ENCODE measurements at regions not wholly inside any gene's neighbourhood (a gene's known extent, or its start where the extent isn't known, plus 50 kb on each side); places are given as distances from the start of the nearest gene placed in this dataset.

GRCh38 chr2:37839991-37840390, 85.1 kb upstream of the RMDN2 start:
- DNase-seq, result no peak

- DNase-seq, result no peak
Measured at GRCh38 chr2:37842732-37843440, 82.2 kb upstream of the RMDN2 start.

DNA sequence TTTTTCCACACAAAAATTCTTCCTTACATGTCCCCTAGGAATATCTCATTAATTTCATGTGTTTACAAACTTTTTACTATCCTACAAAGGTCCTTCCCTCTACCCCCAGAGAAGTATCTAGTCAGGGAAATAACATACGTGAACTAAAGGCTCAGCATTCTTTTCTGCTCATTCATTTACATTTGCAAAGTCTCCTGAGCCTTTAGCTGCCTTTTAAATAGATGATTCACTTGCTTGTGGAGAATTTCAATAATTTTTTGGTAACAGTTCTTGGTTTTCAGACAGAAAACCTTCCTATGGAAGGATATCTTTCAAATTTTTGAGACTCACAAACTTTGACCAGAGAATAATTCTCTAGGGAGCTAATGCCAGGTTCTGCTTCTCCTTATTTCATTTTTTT, 81.5 kb upstream of the RMDN2 start:
- DNase-seq, result no peak

- no peak for DNase-seq
Measured at GRCh38 chr2:37846207-37846606, 78.9 kb upstream of the RMDN2 start.

GRCh38 chr2:37847792-37848191, 77.3 kb upstream of the RMDN2 start:
- DNase-seq, result no peak

GRCh38 chr2:37848451-37848850, 76.6 kb upstream of the RMDN2 start:
- DNase-seq, result no peak

DNA sequence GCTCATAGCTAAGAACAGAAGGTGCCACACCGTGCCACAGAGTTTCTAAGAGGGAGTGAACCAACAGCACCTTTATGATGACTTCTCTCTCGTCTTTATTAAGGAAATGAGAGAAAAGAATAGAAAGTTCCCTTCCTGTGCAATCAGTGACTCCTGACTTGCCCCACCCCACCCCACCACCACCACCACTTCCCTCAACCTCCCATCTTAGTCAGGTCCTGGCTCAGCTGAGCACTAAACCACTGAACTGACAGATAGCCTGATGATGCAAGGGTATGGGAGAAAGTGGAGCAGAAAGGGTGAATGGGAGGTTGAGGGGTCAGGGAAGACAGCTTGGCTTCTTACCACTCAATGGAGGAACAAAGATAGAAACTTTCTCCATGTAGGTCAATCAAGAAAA, 75.2 kb upstream of the RMDN2 start:
- DNase-seq, result peak; percentile 34

DNA sequence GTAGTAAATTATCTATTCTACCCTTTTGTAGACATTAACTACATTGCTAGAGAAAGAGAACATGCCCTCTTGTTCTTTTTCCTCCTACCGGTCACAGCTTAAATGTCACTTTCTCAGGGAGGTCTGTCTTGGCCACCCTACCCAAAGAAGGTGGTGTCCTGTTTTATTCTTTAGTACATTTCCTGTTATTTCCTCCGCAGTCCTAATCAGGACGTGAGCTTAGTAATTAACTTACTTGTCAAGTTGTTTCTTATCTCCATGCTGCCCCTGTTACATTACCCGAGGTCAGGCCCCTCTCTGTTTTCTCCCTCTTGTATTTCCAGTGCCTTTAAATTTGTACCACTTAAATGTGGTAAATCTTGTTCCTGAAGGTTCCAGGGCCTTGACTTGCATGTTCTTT, 73.7 kb upstream of the RMDN2 start:
- DNase-seq, result peak; percentile 53

- DNase-seq, result peak; percentile 54
Measured at GRCh38 chr2:37851828-37852584, 73.1 kb upstream of the RMDN2 start.

- DNase-seq, result no peak
Measured at GRCh38 chr2:37852585-37853014, 72.5 kb upstream of the RMDN2 start.

DNA sequence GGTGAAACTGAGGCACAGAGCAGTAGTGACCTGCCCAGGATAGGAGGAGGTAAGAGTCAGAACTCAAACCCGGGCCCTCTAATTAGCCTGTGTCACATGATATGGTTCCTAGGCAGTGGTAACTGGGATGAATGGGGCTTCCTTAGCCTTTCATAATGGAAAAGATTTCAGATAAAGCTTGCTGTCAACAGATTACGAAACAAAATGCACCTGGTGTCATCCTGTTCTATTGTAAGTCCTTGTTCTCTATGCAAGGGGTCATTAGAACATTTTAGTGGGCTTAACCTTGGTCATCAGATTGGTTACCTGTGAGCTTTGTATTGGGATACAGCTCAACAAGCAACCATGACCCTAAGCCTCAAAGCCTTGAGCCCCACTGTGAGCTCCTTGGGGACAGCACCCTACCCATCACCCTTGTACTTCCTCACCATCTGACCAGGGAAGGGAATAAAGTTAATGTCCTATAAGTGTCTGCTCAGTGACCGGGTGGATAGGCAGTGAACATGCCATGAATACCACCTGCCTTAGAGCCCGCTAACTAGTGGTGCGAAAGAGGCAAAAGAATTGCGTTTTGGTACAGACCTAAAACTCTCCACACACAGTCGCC, 70.3 kb upstream of the RMDN2 start:
- no peak for DNase-seq

GRCh38 chr2:37855283-37856041, 69.6 kb upstream of the RMDN2 start:
- DNase-seq, result peak; percentile 82

- DNase-seq, result peak; percentile 76
Measured at GRCh38 chr2:37856101-37856751, 68.9 kb upstream of the RMDN2 start.

DNA sequence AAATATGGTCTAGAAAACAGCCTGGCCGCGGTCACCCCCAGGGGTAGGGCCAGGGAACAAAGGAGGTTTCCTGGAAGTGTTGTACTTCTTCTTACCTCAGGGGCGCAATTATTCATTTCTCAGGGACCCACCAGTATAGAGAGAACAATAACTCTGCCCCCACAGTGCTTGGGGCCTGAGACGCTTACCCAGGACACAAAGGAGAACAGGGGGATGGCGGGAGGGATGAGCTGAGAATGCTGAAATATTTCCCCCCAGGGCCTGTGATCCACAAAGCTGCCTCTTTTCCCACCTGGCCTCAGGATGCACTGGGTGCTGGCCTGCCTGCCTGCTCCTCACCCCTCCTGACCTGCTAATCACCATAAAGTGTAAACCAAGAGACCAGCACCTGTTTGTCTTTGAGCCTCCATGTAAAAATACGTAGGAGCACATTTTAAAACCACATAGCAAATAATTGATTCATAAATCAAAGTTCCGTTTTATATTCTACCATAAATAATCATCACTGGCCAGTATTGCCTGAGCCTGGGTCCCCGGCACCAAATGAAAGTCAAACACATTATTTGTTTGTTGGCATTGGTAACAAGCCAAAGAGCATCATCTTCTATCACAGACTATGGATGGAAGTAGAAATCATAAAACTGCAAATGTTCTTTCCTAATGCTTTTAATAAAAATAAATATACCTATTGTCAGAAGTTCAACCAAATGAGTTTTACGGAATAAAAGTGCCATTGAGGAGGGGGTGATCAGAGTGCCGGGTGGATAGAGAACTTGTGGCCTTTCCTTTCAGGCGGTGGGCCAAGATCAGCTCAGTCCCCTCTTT, 67.3 kb upstream of the RMDN2 start:
- no peak for DNase-seq

DNA sequence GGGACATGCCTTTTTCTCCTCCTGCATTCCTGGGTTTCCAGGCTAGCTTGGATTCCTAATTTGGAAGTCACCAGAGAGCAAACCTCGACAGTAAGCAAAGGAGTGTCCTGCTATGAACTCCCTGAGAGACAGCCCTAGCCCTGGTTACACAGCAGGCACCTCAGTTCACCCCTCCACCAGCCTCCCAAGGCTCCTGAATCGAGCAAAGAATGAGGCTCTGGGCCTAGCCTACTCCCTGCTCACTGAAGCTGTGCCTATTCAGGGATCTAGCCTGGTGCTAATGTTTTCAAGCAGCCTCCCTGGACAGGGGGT, 66.7 kb upstream of the RMDN2 start:
- no peak for DNase-seq

DNA sequence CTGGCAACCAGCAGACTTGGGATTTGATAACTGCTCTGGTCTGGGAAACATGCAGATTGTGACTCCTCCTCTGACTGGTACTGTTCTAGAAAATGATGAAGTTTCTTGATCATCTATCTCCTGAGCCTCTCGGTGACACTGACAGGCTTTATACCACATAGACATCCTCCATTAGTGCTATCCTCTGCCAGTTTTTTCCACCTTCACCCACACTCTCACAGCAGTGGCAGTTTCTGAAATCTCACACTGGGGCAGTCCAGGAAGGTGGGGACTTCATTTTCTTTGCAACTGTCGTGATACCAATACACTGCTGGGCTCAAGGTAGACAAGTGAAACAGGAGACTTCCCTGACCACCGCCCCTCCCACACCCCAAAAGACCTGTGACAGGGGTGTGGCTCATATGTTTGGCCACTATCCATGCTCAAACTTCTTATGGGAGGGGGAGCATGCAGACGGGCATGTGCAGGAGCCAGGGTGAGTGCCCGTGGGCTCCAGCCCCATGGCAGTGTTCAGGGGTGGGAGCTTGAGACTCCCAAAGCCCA, 66.3 kb upstream of the RMDN2 start:
- no peak for DNase-seq

GRCh38 chr2:37862620-37863019, 62.5 kb upstream of the RMDN2 start:
- DNase-seq, result no peak

DNA sequence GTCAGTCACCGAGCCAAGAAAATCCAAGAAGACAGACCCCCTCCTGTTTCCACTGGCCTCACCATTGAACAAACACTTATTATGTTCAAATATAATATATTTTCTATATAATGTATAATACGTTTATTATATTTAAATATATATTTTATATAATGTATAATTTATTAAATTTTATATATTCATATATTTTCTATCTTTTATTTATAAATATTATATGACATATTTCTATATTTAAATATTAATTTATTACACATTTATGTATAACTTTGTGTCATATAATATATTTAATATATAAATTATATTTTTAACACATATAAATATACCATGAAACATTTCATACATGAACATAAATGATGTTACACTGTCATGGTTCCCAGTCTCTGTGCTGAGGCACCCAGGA, 60.9 kb upstream of the RMDN2 start:
- DNase-seq, result no peak

DNA sequence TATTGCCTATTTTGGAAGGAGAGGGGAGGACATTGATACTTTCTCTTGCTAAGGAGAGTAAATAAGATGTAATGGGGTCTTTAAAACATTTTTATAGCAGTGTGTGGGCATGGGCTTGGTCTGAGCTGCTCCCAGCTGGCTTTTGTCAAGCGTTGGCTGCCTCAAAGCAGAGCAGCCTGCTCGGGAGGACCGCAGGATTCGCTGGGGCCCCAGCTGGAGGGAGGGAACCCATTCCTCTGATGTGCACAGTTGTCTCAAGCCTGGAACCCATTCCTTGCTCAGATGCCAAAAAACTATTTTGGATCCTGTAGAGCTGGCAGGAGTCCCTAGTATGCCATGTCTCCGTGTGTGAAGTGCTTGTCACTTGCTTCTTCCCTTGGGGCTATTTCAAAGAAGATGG, 59.4 kb upstream of the RMDN2 start:
- DNase-seq, result no peak

DNA sequence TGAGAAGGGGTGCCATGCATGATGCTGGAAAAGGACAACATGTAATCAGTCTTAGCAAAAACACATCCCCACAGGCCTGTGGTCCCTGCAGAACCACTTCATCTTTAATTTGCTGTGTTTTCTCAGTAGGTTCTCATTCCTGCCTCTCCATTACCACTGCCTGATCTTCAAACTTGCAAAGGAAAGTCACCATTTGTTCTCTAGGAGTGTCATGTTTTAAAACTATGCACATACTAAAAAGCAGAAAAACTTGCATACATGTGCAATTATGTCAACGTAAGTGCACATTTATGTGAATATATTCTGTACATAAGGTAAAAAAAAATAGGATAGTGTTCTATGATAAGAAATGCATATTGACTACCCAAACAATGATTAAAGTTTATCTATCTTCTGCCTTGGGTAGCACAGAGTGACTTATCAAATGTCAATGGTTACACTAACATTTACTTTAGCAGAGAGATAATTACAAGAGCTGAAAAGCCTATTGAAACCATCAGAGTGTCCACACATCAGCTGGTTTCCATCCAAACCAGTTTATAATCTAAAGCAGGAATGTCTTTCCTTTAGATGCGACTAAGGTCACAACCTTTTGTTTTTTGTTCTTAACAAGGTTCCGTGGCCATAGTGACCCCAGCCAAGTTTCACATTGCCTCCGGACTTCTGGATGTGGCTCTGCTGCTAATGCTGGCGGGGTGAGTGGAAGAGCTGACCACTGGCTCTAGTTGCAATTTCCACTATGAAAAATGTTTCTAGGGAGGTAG, 58.7 kb upstream of the RMDN2 start:
- no peak for DNase-seq

DNA sequence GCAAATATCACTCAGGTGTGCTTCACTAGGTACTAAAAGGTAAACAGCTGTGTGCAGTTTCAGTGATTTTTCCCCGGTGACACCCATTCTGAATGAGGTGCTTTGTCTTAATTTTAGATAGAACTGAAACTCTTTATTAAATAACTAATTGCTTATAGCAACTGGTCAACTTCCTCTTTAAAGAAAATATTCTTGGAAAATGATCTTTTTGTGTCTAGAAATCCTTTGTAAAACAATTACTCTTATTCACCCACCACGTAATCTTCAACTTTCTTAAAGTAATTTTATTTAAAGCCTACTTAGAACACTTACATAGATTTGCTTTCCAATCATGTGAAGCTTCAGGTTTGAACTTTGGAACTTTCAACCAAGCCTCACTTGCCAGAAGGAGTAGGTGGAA, 57.9 kb upstream of the RMDN2 start:
- no peak for DNase-seq
